ENCODE measurements at regions not wholly inside any gene's neighbourhood (a gene's known extent, or its start where the extent isn't known, plus 50 kb on each side); places are given as distances from the start of the nearest gene placed in this dataset.

GRCh38 chr2:106996171-106996769, 110.3 kb upstream of the ST6GAL2 start:
- no peaks in the 10 kb centered on the region for H3K9me3 Mint-ChIP-seq
- no peaks in the 10 kb centered on the region for H3K27me3 Mint-ChIP-seq
- DNase-seq = no peak
- no peaks in the 10 kb centered on the region for H3K36me3 Mint-ChIP-seq
- H3K4me3 Mint-ChIP-seq = no peak overlapping the region
- CTCF ChIA-PET = no interaction called here
- H3K4me1 Mint-ChIP-seq = no peaks in the 10 kb centered on the region
- no peak overlapping the region for H3K27ac Mint-ChIP-seq

- DNase-seq = no peak
- CTCF ChIA-PET = no interaction called here
These were observed 111.2 kb upstream of the ST6GAL2 start for GRCh38 chr2:106997204-106997603.

GRCh38 chr2:107001062-107001461, 115.1 kb upstream of the ST6GAL2 start:
- H3K9me3 Mint-ChIP-seq = no peaks in the 10 kb centered on the region
- H3K27me3 Mint-ChIP-seq = no peaks in the 10 kb centered on the region
- no peak overlapping the region for H3K4me3 Mint-ChIP-seq
- H3K36me3 Mint-ChIP-seq = no peaks in the 10 kb centered on the region
- no peak for DNase-seq
- no peaks in the 10 kb centered on the region for H3K4me1 Mint-ChIP-seq
- no peak overlapping the region for H3K27ac Mint-ChIP-seq
- CTCF ChIA-PET = no interaction called here

More at GRCh38 chr2:106997204-106997603, 111.2 kb upstream of the ST6GAL2 start:
- Mint-ChIP-seq H3K4me3 (no peak overlapping the region), H3K4me1 (no peaks in the 10 kb centered on the region), H3K9me3 (no peaks in the 10 kb centered on the region), H3K27me3 (no peaks in the 10 kb centered on the region), H3K36me3 (no peaks in the 10 kb centered on the region), H3K27ac (no peak overlapping the region)

GRCh38 chr2:107001551-107001950, 115.6 kb upstream of the ST6GAL2 start:
- Mint-ChIP-seq H3K4me1 (no peaks in the 10 kb centered on the region), H3K36me3 (no peaks in the 10 kb centered on the region), H3K27ac (no peak overlapping the region), H3K9me3 (no peaks in the 10 kb centered on the region), H3K27me3 (no peaks in the 10 kb centered on the region), H3K4me3 (no peak overlapping the region)
- no peak for DNase-seq
- CTCF ChIA-PET = no interaction called here

DNA sequence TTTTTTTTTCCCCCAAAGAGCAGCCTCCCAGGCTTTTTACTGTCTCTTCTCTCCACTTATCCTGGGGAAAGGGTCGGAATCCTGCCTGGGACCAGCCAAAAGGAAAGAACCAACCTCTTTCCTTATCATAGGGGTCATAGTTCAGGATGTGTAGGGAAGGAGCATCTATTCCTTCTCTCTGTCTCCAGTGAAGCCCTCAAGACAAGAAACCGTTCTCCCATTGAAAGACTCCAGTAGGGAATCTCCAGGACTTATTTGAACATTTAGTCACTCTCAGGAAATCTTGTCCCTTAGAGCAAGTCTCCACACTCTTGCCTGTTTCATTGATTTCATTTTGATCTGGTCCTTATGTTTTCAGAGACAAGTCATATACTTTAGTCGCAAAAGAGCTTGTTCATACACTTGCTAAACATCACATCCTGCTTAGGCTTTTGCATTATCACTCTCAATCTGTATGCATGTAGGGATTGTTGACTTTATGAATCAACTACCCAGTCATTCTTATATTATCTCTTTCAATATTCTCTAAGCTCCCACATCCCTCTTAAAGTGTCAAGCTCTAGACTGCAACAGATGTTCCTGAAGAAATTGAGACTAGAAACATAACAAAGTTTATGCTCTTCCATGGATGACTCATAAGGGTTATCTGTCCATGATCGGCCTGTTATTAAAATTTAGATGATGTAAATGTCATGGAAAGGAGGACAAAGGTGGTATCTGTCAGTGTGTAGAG, 116.2 kb upstream of the ST6GAL2 start:
- DNase-seq = no peak
- H3K36me3 Mint-ChIP-seq = no peaks in the 10 kb centered on the region
- H3K4me3 Mint-ChIP-seq = no peak overlapping the region
- H3K27ac Mint-ChIP-seq = no peak overlapping the region
- no peaks in the 10 kb centered on the region for H3K4me1 Mint-ChIP-seq
- CTCF ChIA-PET = no interaction called here
- no peaks in the 10 kb centered on the region for H3K27me3 Mint-ChIP-seq
- H3K9me3 Mint-ChIP-seq = no peaks in the 10 kb centered on the region

DNA sequence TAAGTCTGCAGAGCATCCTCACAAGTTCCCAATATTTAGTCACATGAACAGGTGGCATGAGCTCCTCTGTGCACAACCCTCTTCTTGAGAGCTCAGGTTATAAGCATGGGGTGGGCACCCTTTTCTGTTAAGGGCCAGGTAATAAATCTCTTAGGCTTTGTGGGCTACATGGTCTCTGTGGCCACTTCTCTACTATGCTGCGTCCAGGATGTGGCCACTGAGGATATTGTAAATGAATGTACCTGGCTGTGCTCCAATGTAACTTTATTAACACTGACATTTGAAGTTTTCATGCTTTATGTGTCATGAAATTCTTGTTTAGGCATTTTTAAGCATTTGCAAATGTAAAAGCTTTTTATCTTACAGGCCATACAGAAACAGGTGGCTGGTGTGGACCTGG, 116.8 kb upstream of the ST6GAL2 start:
- Mint-ChIP-seq H3K27me3 (no peaks in the 10 kb centered on the region), H3K4me1 (no peaks in the 10 kb centered on the region), H3K27ac (no peak overlapping the region), H3K4me3 (no peak overlapping the region), H3K9me3 (no peaks in the 10 kb centered on the region), H3K36me3 (no peaks in the 10 kb centered on the region)
- no peak for DNase-seq
- CTCF ChIA-PET = no interaction called here

DNA sequence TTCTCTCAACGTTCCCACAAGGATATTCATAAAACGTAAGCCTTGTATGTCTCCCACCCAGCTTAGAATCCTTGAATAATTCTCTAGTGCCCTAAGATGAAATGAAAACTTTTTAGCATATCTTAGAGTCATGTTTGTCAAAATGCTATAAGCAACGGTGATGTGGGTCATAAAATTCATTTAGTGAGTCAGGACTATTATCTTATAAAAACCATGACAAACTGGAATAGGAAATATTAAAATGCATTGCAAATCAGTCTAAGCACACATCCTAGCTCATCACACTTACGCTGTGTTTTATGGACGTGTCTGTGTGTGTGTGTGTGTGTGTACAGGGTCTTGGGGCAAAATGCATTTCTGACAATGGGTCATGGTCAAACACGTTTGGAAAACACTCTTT, 119.9 kb upstream of the ST6GAL2 start:
- H3K4me3 Mint-ChIP-seq = no peak overlapping the region
- no peak for DNase-seq
- H3K4me1 Mint-ChIP-seq = no peaks in the 10 kb centered on the region
- no peaks in the 10 kb centered on the region for H3K27me3 Mint-ChIP-seq
- no peaks in the 10 kb centered on the region for H3K36me3 Mint-ChIP-seq
- no peaks in the 10 kb centered on the region for H3K9me3 Mint-ChIP-seq
- CTCF ChIA-PET = no interaction called here
- no peak overlapping the region for H3K27ac Mint-ChIP-seq

- H3K9me3 Mint-ChIP-seq = no peaks in the 10 kb centered on the region
- H3K27ac Mint-ChIP-seq = no peak overlapping the region
These were observed 120.9 kb upstream of the ST6GAL2 start for GRCh38 chr2:107006836-107007235.

GRCh38 chr2:107007927-107008326, 122.0 kb upstream of the ST6GAL2 start:
- no peaks in the 10 kb centered on the region for H3K36me3 Mint-ChIP-seq
- no peak for DNase-seq
- CTCF ChIA-PET = no interaction called here
- no peak overlapping the region for H3K4me3 Mint-ChIP-seq
- H3K4me1 Mint-ChIP-seq = no peaks in the 10 kb centered on the region
- H3K27me3 Mint-ChIP-seq = no peaks in the 10 kb centered on the region
- no peaks in the 10 kb centered on the region for H3K9me3 Mint-ChIP-seq
- no peak overlapping the region for H3K27ac Mint-ChIP-seq

More at GRCh38 chr2:107006836-107007235, 120.9 kb upstream of the ST6GAL2 start:
- DNase-seq = no peak
- H3K4me1 Mint-ChIP-seq = no peaks in the 10 kb centered on the region
- H3K27me3 Mint-ChIP-seq = no peaks in the 10 kb centered on the region
- CTCF ChIA-PET = no interaction called here
- no peak overlapping the region for H3K4me3 Mint-ChIP-seq
- H3K36me3 Mint-ChIP-seq = no peaks in the 10 kb centered on the region

DNA sequence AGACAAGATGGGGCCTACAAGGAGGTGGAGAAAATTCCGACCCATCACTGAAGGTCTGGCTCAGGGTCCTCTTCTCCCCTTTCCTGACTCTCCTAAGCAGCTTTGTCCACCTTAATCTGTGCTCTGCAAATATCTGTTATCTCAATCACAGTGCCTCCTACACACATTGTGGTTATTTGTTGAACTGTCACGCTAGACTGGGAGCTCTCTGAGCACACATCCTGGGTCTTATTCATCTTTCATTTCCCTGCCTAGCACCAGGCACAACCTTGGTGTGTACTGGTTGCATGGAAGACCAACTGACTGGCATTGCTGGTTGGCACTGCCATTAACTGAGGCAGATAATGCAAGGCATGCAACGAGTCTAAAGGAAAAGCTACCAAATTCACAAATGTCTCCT, 122.9 kb upstream of the ST6GAL2 start:
- Mint-ChIP-seq H3K9me3 (no peaks in the 10 kb centered on the region), H3K36me3 (no peaks in the 10 kb centered on the region), H3K4me3 (no peak overlapping the region), H3K27ac (no peak overlapping the region), H3K27me3 (no peaks in the 10 kb centered on the region), H3K4me1 (no peaks in the 10 kb centered on the region)
- CTCF ChIA-PET = no interaction called here
- no peak for DNase-seq

DNA sequence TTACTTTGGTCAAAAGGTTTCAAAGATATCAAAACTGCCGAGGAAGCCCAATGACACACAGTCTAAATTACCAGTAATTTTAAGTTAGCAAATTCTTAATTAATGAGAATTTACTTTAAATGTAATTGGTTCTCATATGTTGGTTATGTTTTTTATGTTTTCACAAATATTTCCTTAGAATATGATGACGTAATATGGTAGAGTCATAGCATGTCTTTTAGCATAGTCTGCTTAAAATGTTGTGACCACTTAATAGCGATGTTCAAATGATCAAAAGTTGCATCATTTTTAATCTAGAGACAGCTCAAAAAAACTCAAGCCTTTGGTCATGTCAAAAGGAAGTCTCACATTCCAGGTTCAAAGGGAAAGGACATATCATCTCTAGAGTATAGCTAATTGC, 123.3 kb upstream of the ST6GAL2 start:
- H3K27ac Mint-ChIP-seq = no peak overlapping the region
- DNase-seq = no peak
- CTCF ChIA-PET = no interaction called here
- H3K4me3 Mint-ChIP-seq = no peak overlapping the region
- no peaks in the 10 kb centered on the region for H3K9me3 Mint-ChIP-seq
- H3K4me1 Mint-ChIP-seq = no peaks in the 10 kb centered on the region
- H3K36me3 Mint-ChIP-seq = no peaks in the 10 kb centered on the region
- H3K27me3 Mint-ChIP-seq = no peaks in the 10 kb centered on the region

- Mint-ChIP-seq H3K36me3 (no peaks in the 10 kb centered on the region), H3K27ac (no peak overlapping the region), H3K9me3 (no peaks in the 10 kb centered on the region), H3K4me3 (no peak overlapping the region), H3K27me3 (no peaks in the 10 kb centered on the region), H3K4me1 (no peaks in the 10 kb centered on the region)
- CTCF ChIA-PET = no interaction called here
- DNase-seq = no peak
These were observed 126.8 kb upstream of the ST6GAL2 start for GRCh38 chr2:107012714-107013306.

DNA sequence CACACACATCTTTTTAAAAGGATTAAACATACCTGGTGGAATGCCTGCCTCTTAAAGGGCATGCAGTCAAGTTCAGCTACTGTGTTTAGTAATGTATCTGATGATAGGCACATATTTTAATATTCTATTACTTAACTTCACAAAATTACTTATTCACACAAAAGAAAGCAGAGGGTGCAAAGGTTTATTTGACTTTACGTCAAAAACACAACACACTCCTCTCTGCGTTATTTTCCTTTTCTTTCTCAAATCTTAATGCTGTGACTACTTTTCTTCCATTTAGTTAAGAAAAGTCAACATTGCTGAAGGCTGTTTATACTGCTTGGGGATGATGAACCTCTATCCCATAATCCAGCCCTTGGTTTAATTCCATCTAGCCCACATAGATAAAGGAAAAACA, 127.9 kb upstream of the ST6GAL2 start:
- CTCF ChIA-PET = no interaction called here
- no peaks in the 10 kb centered on the region for H3K9me3 Mint-ChIP-seq
- H3K27ac Mint-ChIP-seq = no peak overlapping the region

GRCh38 chr2:107018366-107018765, 132.4 kb upstream of the ST6GAL2 start:
- Mint-ChIP-seq H3K4me1 (no peaks in the 10 kb centered on the region), H3K4me3 (no peak overlapping the region), H3K27ac (no peak overlapping the region), H3K9me3 (no peaks in the 10 kb centered on the region), H3K36me3 (no peaks in the 10 kb centered on the region), H3K27me3 (peaks cover 3% of the 10 kb centered on the region)
- CTCF ChIA-PET = no interaction called here
- no peak for DNase-seq

More for the DNA sequence above, 127.9 kb upstream of the ST6GAL2 start:
- no peak for DNase-seq
- Mint-ChIP-seq H3K4me3 (no peak overlapping the region), H3K36me3 (no peaks in the 10 kb centered on the region), H3K4me1 (no peaks in the 10 kb centered on the region), H3K27me3 (peaks cover 3% of the 10 kb centered on the region)

- CTCF ChIA-PET = no interaction called here
These were observed 134.4 kb upstream of the ST6GAL2 start for GRCh38 chr2:107020392-107020791.

More at GRCh38 chr2:107020392-107020791, 134.4 kb upstream of the ST6GAL2 start:
- Mint-ChIP-seq H3K4me3 (no peak overlapping the region), H3K27me3 (peaks cover 3% of the 10 kb centered on the region), H3K4me1 (no peaks in the 10 kb centered on the region), H3K36me3 (no peaks in the 10 kb centered on the region), H3K9me3 (peaks cover 7% of the 10 kb centered on the region), H3K27ac (no peak overlapping the region)
- DNase-seq = no peak
